A172 (cell line): ENCODE measurements at regions not wholly inside any gene's neighbourhood (a gene's known extent, or its start where the extent isn't known, plus 50 kb on each side); places are given as distances from the start of the nearest gene placed in this dataset.
A peak's percentile ranks its signal among the peaks of the same experiment; 100 is the strongest.

ENCODE experiments used
- DNase-seq: peaks from one replicate; pipeline ENCODE4 v3.0.0-alpha.2; 2015; ENCODE audit warnings: low spot score

DNA sequence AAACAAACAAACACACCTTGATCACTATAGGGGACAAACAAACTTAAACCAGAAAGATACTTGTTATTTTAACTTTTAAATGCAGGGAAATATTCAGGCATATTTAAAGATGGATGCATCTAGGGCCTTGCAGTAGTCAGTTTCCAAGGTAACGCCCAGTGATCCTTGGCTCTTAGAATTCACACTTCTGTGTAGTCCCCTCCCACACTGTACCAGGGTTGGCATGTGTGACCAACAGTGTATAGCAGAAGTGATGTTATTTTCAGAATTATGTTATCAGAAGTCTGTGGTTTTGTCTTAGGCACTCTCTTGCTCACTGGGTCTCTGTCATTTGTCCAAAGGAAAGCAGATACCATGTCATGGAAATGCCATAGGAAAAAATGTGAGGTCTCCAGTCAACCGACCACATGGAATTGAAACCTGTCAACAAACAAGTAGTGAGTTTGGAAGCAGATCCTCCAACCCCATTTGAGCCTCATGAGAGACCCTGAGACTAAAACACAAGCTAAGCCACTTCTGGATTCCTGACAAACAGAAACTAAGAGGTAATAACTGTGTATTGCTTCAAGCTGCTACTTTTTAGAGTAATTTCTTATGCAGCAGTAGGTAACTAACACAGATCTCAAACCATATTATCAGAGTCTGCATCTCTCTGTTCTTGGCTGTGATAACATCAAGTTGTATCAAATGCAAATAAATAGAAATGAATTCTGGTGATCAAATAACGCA, 670.3 kb downstream of the KCTD8 start:
- no peak for DNase-seq

DNA sequence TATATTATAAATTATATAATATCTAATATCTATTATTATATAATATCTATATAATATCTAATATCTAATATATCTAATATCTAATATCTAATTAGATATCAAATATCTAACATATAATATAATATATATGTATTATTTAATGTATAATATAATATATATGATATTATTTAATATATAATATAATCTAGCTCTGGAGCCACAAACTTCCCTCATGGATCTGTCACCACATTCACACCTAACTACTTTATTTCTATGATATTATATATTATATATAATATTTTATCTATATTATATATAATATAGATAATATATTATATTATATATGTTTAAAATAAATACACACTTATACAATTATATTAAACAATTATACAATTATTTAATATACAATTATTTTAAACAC, 667.5 kb downstream of the KCTD8 start:
- DNase-seq = no peak

DNA sequence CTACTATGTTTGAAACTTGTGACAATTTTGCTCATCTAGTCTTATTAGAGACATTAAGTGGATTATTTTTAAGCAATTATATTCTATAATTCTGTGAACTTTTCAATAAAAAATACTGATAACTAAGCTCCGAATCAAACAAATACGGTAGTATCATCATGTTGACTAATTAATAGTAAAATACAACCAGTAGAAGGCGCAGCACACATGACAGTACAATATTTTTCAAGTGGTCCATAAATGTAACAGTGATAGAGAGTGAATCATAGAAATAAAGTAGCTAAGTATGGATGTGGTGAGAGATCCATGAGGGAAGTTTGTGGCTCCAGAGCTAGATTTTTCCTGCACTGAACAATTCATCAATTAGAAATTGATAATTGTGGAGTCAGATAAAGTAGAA, 666.2 kb downstream of the KCTD8 start:
- DNase-seq = peak; percentile 26

DNA sequence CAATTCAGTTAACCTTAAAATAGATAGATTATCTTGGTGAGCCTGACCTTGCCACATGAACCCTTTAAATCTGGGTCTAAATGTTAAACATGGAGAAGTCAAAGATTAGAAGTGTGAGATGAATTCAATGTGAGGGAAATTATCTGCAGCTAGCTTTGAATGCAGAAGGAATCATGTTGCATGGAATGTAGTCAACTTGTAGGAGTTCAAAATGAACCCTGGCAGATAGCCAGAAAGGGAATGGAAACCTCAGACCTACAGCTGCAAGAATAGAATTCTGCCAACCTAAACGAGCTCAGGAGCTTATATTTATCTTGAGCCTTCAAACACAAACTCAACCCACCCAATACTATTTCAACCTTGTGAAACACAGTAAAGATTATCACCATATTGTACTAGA, 632.5 kb downstream of the KCTD8 start:
- DNase-seq = no peak

DNA sequence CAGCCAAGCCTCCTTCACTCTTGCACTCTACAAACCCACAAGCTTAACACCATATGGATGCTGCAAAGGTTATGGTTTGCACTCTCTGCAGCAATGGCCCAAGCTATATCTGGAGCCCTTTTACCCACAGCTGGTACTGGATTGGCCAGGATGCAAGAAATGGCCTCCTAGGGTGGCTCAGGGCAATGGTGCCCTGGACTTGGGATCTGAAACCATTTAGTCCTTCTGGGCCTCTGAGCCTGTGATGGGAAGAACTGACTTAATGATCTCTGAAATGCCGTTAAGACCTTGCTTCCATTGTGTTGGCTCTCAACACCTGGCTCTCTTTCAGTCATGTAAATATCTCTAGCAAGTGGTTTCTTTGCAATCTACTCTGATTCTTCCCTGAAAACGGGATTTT, 626.0 kb downstream of the KCTD8 start:
- no peak for DNase-seq

DNA sequence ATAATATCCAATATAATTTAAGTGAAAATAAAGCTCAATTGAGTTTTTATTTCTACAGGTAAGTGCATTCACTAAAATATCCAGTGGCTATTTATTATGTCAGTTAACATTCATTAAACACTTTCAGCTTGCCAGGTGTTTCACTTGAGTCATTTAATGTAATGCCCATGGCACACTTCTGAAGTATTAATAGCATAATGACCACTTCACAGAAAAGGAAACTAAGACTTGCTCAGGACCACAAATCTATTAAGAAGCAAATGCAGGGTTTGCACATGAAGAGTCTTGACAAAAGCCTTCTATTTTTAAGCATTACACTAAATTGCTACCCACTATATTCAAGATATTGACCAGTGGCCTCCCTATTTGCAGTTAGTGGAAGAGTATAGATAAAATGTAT, 612.7 kb downstream of the KCTD8 start:
- DNase-seq = no peak

DNA sequence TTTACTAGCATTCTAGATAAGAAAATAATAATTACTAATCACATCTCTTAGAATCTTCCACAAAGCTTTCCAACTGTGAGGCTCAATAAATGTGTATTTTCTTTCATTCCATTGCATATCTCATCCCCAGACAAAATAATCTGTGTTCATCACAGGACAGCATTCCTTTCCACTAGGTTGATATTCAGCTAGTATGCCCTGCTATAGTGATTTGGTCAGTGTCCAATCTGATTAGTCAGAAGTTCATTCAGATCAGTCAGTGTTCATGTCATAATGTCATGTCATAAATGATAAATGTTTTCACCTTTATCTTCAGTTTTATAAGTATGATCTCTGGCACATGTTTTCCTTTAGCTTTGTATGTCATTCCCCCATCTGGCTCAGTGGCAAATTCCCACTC, 611.4 kb downstream of the KCTD8 start:
- DNase-seq = peak; percentile 4

DNA sequence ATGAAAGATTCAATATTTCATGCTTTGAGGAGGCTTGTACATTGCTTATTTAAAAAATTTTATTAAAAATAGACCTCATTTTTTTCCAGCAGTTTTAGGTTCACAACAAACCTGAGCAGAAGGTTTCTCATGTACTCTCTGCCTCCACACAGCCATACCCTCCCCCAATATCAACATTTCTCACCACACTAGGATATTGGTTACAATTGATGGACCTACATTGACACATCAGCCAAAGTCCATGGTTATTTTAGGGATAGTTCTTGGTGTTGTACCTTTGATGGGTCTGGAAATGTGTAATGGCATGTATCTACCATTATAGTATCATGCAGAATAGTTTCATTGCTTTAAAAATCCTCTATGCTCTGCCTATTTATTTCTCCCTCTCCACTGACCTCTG, 611.0 kb downstream of the KCTD8 start:
- DNase-seq = no peak

DNA sequence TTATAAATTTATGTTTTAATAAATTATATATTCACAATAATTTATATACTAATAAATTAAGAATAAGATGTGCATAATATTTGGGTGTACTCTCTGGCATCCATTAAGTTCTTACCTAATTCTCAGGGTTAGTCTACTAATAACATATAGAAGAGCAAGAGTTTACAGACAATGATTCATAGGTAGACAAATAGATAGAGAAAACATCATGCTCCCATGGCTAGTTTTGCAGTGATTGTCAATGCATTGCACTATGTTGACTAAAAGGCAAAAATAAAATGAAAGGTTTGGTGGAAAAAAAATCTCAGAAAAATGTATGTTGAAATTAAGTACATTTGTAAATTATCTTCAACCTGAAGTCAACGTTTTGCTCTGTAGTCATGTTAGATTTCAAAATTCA, 606.0 kb downstream of the KCTD8 start:
- DNase-seq = no peak

DNA sequence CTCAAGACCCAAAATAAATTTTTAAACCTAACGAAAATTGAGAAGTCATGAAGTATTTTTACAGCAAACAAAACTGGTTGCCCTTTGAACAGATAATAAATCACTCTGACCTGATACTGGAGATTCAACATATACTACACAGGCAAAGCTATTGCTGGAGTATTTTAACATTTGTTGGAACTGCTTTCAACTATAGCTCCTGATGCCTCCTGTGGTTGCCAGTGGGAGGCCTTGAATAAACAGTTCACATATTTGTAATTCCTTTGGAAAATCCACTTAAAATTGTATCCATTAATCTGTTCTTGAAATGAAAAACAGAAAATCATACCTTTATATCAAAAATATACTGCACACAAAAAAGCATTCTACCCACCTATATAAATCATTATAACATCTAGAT, 605.1 kb downstream of the KCTD8 start:
- DNase-seq = peak; percentile 22

DNA sequence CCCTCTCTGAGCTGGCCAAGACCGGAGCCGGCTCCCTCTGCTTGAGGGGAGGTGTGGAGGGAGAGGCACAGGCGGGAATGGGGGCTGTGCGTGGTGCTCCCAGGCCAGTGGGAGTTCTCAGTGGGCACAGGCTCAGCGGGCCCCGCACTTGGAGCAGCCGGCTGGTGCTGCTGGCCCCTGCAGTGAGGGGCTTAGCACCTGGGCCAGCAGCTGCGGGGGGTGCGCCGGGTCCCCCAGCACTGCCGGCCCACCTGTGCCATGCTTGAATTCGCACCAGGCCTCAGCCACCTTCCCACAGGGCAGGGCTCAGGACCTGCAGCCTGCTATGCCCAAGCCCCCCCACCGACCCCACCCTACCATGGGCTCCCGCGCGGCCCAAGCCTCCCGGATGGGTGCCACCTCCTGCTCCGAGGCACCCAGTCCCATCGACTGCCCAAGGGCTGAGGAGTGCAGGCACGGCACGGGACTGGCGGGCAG, 602.5 kb downstream of the KCTD8 start:
- no peak for DNase-seq

DNA sequence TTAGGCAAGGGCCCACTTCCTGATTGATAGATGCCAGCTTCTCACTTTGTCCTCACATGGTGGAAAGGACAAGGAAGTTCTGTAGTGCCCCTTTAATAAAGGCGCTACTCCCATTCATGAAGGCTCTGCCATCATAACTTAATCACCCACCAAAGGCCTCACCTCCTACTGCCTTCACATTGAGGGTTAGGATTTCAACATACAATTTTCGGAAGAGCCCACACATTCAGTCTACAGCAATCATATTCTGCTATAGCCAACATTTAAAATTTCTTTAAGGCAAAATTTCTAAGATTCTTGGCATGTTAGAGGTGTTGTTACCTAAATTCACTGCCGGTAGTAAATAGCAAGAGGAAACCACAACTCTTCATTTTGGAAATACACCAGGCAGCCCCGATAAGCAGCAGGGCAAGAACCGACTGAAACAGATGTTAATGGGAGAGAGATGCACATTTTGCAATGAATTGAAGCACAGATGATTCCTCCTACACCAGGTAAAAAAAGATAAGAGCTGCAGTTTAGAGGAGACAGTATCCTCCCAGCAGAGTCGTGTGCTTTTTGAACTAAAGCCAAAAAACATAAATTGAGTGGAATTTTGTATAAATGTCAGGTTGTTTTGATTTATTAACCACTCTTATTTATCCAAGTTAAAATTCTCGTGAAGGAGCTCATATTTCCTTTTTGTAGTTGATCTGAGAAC, 594.9 kb downstream of the KCTD8 start:
- no peak for DNase-seq

DNA sequence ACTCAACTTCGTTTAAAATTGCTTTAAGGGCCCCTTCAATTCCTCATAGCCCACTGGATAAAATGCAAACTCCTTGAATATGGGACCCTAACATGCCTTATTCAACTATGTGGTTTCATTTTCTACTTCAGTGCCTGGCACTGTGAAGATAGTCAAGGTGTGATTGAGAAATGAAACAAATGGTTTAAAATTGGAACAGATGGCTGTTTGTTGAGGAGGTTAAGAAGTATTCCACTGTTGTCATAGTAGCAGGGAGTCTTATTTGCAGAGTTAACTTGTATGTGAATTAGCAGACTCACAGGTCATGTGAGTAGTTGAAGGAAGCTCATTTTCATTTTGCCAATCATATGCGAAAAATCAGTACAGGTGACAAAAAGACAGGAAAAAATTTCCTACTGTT, 593.3 kb downstream of the KCTD8 start:
- DNase-seq = no peak

DNA sequence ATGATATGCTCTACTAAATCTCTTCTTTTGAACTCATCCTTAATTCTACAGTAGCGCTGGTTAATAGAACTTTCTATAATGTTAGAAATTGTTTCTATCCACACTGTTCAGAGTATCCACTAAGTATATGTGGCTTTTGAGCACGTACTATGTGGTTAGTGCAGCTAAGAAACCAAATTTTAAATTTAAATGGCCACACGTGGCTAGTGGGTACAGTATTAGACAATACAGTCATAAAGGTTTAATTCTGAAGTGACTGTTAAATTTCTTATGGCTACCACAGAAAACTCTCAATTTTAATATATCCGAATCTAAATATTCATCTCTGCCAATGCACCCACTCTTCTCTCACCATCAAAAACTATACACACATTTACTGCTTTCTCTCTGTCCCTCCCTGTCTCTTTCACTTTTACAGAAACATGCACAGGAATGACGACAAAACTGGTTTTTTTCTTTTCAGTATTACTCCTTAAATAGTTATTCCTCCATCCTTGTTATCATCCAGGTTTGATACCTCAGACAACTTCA, 583.9 kb downstream of the KCTD8 start:
- DNase-seq = no peak

DNA sequence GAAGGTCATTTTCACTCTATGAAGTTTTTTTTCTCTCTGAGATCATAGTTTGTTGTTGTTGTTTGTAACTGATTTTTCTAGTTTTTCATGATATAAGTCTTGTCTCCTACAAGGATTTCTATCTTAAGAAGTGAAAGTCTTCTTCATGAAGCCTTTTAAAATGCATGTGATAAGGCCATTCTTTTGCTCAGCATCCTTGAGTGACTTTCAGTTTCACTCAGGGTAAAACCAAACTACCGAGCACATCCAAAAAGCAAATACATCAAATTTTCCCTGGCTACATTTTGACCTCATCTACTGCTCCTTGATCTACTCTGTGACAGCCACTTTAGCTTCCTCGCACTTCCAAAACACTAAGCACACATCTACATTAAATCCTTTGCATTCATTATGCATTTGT, 580.7 kb downstream of the KCTD8 start:
- no peak for DNase-seq

DNA sequence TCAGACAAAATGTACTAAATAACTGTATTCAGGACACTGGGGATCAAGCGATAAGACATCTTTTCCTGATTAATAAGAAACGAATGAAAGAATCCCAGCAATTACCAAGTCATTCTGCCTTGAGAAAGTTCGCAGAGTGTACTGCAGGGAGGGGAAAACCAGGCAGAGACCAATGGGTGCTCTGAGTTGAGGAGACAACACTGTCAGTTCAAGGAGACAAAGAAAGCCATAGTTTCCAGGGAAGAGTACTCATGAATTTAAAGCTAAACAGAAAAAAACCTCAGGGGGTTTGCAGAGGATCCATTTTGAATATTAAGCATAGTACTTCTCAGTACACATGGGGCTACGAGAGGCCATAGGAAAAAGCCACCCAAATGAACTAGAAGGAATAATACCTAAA, 573.0 kb downstream of the KCTD8 start:
- DNase-seq = no peak

DNA sequence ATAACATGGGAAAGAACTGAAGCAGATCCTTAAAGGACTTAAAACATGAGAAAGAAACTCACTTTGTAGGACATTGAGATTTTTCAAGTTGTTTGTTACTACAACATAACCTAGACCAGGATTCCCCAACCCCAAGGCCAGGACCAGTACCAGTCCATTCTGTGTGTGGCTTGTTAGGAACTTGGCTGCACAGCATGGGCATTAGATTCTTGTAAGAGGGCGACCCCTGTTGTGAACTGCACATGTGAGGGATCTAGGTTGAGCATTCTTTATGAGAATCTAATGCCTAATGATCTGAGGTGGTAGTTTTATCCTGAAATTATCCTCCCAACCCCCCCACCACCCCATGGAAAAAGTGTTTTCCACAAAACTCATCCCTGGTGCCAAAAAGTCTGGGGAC, 566.1 kb downstream of the KCTD8 start:
- no peak for DNase-seq

DNA sequence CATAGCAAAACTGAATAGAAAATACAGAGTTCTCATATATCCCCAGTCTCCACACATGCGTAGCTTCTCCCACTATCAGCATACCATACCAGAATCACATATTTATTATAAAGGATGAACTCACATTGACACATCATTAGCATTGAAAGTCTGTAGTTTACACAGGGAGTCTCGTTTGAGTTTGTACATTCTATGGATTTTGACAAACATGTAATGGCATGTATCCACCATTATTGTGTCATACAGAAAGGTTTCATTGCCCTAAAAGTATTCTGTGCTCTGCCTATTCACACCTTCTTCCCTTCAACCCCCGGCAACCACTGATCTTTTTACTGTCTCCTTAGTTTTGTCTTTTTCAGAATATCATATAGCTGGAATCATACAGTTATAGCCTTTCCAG, 562.4 kb downstream of the KCTD8 start:
- DNase-seq = no peak

DNA sequence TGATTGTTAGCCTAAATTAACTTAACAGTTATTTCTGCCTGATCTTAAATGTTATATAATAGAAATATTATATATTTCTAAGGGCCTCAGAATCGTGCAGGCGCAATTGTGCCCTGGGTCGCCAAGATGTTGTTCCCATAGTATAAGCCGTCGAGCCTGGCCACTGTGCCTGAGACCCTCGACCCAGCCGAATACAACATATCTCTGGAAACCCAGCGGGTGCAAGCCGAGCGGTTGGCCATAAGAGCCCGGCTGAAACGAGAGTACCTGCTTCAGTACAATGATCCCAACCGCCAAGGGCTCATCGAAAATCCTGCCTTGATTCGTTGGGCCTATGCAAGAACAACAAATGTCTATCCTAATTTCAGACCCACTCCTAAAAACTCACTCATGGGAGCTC, 549.8 kb downstream of the KCTD8 start:
- no peak for DNase-seq

DNA sequence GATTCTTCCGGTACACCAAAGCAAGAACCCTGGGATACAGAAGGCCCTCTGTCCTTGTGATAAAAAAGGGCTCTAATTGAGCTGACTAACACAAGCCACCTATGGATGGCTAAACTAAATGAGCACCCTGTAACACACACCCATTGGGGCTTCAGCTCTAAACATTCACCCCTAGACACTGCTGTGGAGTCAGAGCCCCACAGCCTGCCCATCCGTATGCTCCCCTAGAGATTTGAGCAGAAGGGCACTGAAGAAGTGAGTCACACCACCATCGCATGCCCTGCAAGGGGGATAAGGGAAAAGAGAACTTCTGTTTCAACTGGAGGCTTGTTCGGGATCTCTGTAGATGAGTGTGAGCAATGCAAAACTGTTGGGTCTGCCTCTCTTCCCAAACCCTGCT, 545.2 kb downstream of the KCTD8 start:
- DNase-seq = no peak

DNA sequence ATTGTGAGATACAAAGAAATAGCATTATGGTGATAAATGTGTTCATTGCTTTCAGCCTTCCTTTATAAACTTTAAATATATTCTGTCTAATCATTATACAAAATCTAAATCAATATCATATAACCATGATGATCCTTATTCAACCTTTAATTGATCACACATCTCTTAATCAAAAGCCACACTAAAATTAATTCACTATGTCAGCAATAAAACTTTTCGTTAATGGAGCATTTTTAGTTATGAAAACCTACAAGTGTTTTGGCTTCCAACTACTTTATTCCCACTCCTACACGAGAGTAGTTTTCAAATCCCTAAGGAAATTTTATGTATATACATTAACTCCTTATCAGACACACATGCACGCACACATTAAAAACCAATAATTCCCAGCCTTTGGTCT, 530.2 kb downstream of the KCTD8 start:
- no peak for DNase-seq

DNA sequence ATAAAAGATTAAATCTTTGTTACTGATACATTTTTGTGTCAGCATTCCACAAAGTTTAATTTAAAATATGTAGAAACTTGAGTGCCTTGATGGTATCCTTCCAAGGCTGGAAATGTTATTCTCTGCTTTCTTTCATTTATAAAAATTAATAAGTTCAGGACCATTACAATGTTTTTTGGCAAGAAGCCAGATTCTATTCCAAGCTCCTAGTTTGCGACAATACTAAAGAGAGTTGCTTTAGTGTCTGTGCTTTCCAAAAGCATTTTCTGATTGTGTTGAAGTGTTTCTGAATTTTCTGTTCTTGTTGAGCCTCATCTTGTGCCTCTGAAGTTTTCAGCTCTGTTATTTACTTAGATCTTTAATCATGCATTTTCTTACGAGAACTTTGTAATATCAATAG, 516.2 kb downstream of the KCTD8 start:
- no peak for DNase-seq

DNA sequence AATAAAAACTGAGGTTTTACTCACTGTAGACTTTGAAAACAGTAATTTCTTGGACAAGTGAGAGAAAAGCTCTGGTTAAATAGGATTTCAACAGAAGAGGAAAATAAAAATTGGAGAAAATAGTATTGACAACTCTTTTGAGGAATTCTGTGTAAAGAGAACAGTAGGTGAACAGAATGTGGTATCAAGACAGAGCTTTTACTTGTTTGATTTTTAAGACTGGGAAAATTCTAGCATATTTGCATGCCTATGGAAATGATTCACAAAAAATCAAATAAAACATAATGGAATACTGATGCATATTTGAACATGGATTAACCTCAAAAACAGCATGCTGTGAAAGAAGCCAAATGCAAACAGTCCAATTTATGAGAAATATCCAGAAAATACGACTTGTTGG, 504.6 kb downstream of the KCTD8 start:
- DNase-seq = no peak
